K562 (cell line): ENCODE measurements at regions not wholly inside any gene's neighbourhood (a gene's known extent, or its start where the extent isn't known, plus 50 kb on each side); places are given as distances from the start of the nearest gene placed in this dataset.

Experiments
- CCAR2 ChIP-seq: fragments of 200-400 bp; formaldehyde crosslinking; IDR thresholded peaks from 2 replicates; pipeline ENCODE4 v1.6.1; 2017; ENCODE audit warnings: mild to moderate bottlenecking, low read depth, low read length
- EP400 ChIP-seq: fragments of 450-650 bp; IDR thresholded peaks from 2 replicates; pipeline ENCODE4 v1.6.1; 2017; ENCODE audit warnings: antibody characterized with exemption, mild to moderate bottlenecking, moderate library complexity
- FOSL1 ChIP-seq: fragments of 200-800 bp; sonication (Bioruptor generic); conservative IDR thresholded peaks from 2 replicates; pipeline ENCODE4 v1.6.1; 2016; ENCODE audit warnings: missing genetic modification characterization, missing compliant biosample characterization
- FOXO4 ChIP-seq: fragments of 450-650 bp; formaldehyde crosslinking; IDR thresholded peaks from 2 replicates; pipeline ENCODE4 v1.4.0; 2020; ENCODE audit warnings: mild to moderate bottlenecking, moderate library complexity
- MECOM ChIP-seq: fragments of 250-450 bp; sonication (Bioruptor Pico); IDR thresholded peaks from 2 replicates; pipeline ENCODE4 v1.8.0; 2022; ENCODE audit warnings: inconsistent platforms
- NFRKB ChIP-seq: fragments of 450-650 bp; IDR thresholded peaks from 2 replicates; pipeline ENCODE4 v1.6.1; 2016; ENCODE audit warnings: low read depth
- POLR2H ChIP-seq: IDR thresholded peaks from 2 replicates; pipeline ENCODE4 v1.6.1; 2016; ENCODE audit warnings: missing genetic modification characterization, low read depth, mild to moderate bottlenecking, control low read depth, missing compliant biosample characterization, moderate library complexity
- REST ChIP-seq, 2 experiments: fragments of 450-650 bp; formaldehyde crosslinking in 1 of 2; IDR thresholded peaks; 2 replicates each; pipeline versions ENCODE4 v1.4.0 to v1.6.1; 2014 to 2020; ENCODE audit warnings: mild to moderate bottlenecking in 2 of 2, borderline replicate concordance in 1 of 2, low read depth in 1 of 2
- TAF9B ChIP-seq: fragments of 450-650 bp; IDR thresholded peaks from 2 replicates; pipeline ENCODE4 v1.6.1; 2018; ENCODE audit warnings: mild to moderate bottlenecking; ENCODE audit not compliant: partially characterized antibody
- TAL1 ChIP-seq: fragments of 450-650 bp; IDR thresholded peaks from 2 replicates; pipeline ENCODE4 v1.6.1; 2016; ENCODE audit warnings: mild to moderate bottlenecking
- ZNF449 ChIP-seq: fragments of 250-450 bp; sonication (Bioruptor Pico); IDR thresholded peaks from 2 replicates; pipeline ENCODE4 v1.8.0; 2022; ENCODE audit warnings: moderate library complexity, mild to moderate bottlenecking, inconsistent platforms
- ZNF584 ChIP-seq: fragments of 200-800 bp; sonication (Bioruptor generic); IDR thresholded peaks from 2 replicates; pipeline ENCODE4 v1.6.1; 2016; ENCODE audit warnings: low read depth, mild to moderate bottlenecking, missing genetic modification characterization, missing compliant biosample characterization
- ZNF668 ChIP-seq: fragments of 250-450 bp; sonication (Bioruptor Pico); IDR thresholded peaks from 2 replicates; pipeline ENCODE4 v1.8.0; 2022; ENCODE audit warnings: mild to moderate bottlenecking, inconsistent platforms
- TF ChIP-seq, protein P1 (sequence below): fragments of 250-450 bp; sonication (Bioruptor Pico); IDR thresholded peaks from 2 replicates; pipeline ENCODE4 v1.5.0; 2020; ENCODE audit warnings: mild to moderate bottlenecking, borderline replicate concordance

DNA sequence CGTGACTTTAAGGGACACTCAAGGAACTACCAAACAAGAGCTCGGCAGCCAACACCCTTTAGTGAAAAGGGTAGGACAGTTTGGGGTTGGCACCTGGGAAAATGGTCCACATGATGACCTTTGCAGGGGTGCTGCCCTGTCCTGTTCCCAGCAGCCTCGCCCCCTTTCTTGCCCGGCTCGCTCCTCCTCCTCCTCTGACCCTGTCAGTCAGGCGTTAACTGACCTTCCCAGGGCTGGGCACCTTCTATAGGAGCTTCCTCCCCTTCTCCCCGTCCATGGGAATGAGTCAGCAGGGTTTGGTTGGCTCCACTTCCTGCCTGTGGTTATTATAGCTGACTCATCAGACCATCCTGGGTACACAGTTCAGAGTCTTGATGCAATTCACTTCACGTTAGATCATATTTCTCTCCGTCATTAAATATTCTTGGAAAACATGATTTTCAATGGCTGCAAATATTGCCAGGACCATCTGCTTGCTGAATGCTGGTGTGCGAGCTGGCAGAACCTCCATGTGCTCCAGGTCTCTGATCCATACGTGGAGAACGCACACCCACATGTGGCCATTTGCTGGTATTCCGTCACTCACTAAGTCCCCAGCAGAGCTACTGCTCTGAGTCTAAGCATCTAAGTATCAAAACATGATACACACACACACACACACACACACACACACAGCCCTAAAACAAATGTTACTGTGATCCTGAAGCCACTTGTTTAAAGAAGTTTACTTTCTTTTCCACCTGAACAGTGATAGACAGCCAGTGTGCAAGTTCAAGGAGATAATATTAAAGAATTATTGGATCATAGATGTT is 185.0 kb downstream of the ANAPC1 start (continued):
- TF ChIP-seq FOXO4 (CRISPR knock-in tag) (no peak), ZNF668 (CRISPR knock-in tag) (no peak), EP400 (peak; percentile 96), MECOM (CRISPR knock-in tag) (peak; percentile 59; the same call in 1 of the 2 replicates), REST (IDR thresholded peaks at IDR 0.05; ENCODE audit: borderline replicate concordance) (peak; percentile 81), REST (CRISPR knock-in tag; IDR thresholded peaks at IDR 0.05; ENCODE audit: low read depth) (no peak), CCAR2 (no peak), TAF9B (peak; percentile 89), TAL1 (no peak; the same call in 1 of the 2 replicates), ZNF584 (CRISPR knock-in tag) (no peak), FOSL1 (tag) (peak; percentile 99), NFRKB (peak; percentile 70; the same call in 1 of the 2 replicates), POLR2H (tag) (0 out of 2 replicates have a peak, but pooled peaks have one; percentile 43), ZNF449 (CRISPR knock-in tag) (no peak; the same call in 1 of the 2 replicates)
- TF ChIP-seq, protein P1, sequence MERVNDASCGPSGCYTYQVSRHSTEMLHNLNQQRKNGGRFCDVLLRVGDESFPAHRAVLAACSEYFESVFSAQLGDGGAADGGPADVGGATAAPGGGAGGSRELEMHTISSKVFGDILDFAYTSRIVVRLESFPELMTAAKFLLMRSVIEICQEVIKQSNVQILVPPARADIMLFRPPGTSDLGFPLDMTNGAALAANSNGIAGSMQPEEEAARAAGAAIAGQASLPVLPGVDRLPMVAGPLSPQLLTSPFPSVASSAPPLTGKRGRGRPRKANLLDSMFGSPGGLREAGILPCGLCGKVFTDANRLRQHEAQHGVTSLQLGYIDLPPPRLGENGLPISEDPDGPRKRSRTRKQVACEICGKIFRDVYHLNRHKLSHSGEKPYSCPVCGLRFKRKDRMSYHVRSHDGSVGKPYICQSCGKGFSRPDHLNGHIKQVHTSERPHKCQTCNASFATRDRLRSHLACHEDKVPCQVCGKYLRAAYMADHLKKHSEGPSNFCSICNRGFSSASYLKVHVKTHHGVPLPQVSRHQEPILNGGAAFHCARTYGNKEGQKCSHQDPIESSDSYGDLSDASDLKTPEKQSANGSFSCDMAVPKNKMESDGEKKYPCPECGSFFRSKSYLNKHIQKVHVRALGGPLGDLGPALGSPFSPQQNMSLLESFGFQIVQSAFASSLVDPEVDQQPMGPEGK (CRISPR knock-in tag), result no peak
